ENCODE measurements at regions not wholly inside any gene's neighbourhood (a gene's known extent, or its start where the extent isn't known, plus 50 kb on each side); places are given as distances from the start of the nearest gene placed in this dataset.
"Not testable (repeated sequence)": the region's sequence is repeated elsewhere in the genome, so short reads cannot be mapped to it uniquely, and the experiment has no call there.

DNA sequence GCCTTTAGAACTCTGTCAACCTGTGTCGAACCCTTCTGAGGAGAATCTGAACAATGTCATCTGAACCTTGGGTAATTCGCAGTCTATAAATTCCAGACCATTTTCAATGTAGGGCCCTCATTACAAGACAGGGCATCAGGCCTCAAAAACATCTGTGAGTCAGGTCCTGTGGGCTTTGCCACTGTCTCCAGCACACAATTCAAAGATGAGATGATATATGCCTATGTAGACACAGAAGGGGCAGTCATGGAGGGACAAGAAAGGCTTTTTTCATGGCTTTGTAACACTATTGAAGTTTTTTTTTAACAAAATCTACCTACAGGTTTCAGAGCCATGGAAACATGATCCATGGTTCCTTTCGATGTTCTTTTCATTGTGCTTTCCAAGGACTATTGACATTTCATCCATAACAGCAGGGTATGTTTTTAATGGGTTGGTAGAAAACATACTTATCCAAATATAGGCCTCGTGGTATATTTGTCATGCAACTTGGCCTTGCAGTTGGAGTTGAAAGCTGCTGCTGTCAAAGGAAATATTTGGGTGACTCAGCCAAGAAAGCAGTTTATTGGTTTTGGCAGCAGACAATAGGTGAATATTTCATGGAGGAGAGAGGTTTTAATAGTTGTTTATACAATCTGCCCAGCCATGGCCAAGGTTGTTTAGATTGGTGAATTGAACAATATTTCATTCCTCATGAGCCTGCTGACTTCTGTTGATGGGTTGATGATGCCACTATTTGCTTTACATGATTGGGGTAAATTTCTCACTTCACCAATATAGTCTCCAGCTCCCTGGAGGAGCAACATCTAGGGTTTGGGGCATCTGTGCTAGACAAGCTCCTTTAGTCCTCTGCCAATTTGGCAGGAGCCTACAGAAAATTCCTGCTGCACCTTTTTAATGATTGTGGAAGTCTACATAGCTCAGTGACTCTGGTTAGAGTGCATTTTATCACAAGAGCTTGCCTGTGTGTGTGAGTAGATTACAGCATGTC lies 158.4 kb upstream of the TMEM72 start:
- DNase-seq: no peak

DNA sequence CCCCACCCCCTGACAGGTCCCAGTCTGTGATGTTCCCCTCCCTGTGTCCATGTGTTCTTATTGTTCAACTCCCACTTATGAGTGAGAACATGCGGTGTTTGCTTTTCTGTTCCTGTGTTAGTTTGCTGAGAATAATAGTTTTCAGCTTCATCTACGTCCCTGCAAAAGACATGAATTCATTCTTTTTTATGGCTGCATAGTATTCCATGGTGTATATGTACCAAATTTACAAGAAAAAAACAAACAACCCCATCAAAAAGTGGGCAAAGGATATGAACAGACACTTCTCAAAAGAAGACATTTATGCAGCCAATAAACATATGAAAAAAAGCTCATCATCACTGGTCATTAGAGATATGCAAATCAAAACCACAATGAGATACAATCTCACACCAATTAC lies 156.8 kb upstream of the TMEM72 start:
- DNase-seq: not testable (repeated sequence)

DNA sequence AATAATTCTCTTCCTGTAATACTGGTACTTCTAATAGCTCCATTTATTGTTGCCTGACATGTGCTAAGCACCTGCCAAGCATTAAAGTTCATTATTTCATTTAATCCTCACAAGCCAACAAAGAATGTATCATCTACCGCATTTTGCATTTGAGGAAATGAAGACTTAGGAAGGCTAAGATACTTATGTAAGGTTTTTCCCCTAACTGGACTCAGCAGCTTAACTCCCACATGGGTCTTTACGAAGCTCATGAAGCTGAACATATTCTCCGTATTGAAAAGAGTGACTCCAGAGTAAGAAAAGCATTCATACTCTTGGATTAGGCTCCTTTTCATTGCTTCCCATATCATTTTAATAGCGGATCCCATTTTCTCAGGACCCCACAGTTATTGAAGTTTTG lies 155.7 kb upstream of the TMEM72 start:
- no peak for DNase-seq

DNA sequence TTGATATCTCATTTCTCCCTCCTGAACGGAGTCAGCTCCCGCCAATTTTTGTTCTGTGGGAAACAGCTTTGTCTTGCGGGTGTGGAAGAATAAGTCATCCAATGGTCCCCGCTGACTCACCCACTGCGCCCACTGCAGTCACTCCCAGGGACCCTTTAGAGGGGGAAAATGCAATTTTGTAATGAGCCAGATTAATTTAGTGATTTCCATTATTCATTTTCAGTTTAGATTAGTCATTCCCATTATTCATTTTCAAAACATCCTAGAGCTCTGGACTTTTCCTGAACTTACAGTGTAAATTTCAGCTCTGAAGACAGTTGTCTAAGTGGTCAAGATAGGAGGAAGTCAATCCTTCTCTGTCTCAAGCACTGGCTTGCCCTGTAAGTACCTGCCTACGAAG lies 154.9 kb upstream of the TMEM72 start:
- no peak for DNase-seq

- no peak for DNase-seq
These were observed 153.5 kb upstream of the TMEM72 start for GRCh38 chr10:44757551-44758205.

GRCh38 chr10:44759122-44759521 lies 152.0 kb upstream of the TMEM72 start:
- DNase-seq: no peak

- no peak for DNase-seq
These were observed 150.6 kb upstream of the TMEM72 start for GRCh38 chr10:44760513-44760912.

GRCh38 chr10:44761076-44761475 lies 150.1 kb upstream of the TMEM72 start:
- no peak for DNase-seq

- DNase-seq: no peak
These were observed 147.8 kb upstream of the TMEM72 start for GRCh38 chr10:44763331-44763730.

DNA sequence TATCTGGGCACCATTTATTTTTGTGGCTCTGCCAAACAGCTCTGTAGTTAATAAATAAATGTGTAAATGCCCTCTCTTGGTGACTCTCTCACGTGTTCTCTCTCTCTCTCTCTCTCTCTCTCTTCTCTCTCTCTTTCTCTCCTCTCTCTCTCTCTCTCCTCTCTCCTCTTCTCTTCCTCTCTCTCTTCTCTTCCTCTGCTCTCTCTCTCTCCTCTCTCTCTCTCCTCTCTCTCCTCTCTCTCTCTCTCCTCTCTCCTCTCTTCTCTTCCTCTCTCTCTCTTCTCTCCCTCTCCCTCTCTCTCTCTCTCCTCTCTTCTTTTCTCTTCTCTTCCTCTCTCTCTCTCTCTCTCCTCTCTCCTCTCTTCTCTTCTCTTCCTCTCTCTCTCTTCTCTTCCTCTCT lies 145.8 kb upstream of the TMEM72 start:
- DNase-seq: no peak

GRCh38 chr10:44766631-44767030 lies 144.5 kb upstream of the TMEM72 start:
- DNase-seq: no peak

GRCh38 chr10:44769450-44769849 lies 141.7 kb upstream of the TMEM72 start:
- DNase-seq: no peak

- no peak for DNase-seq
These were observed 139.7 kb upstream of the TMEM72 start for GRCh38 chr10:44771233-44771995.

GRCh38 chr10:44773565-44773964 lies 137.6 kb upstream of the TMEM72 start:
- DNase-seq: no peak

DNA sequence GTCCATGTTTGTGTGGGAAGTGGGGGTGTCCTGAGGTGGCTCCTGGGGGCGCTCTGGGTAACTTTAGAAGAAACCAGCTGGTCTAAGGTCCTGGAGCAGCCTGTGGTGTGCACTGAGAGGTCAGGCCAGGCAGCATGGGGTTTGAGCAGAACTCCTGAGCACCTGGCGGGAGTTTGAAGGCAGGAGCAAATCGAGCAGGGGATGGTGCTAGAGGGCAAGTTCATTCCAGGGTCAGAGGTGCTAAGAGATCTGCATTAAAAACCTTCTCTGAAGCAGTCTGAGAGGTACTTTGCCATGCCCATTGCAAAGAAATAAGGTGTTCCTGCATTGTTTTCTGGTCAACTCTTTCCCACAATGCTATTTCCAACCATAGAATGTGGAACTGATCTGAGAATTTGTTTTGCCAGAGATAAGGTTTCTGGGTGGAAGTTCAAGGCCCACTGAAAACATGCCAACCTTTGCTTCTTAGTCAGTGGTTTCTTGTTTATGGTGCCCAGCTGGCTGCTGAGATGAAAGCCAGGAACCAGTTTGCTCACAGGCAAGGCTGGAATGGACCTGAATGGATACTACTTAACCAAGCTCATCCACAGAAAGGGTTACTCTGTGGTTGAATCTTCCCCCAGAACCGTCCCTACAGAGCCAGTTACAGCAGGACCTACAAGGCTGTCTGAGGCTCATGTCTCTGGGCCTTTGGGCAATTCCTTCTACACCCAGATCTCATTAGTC lies 136.3 kb upstream of the TMEM72 start:
- DNase-seq: no peak

GRCh38 chr10:44775402-44775741 lies 135.8 kb upstream of the TMEM72 start:
- DNase-seq: no peak

DNA sequence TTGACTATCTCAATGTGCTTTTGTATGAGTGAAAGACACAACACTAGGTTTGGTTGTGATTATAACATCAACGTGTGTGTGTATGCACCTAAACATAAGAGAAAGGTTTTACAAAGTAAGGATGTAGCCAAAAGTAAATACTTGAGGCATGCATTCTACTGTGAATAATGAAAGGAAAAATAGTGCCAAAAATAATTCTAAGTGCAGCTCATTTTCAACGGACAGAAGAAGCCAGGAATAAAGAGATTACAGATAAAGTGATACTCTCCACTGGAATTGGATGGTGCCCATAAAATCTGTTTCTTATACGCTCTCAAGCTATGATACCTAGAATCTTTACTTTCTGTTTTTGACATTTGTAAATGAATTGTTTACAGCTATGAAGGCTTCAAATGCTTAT lies 135.0 kb upstream of the TMEM72 start:
- DNase-seq: no peak

- DNase-seq: no peak
These were observed 131.6 kb upstream of the TMEM72 start for GRCh38 chr10:44779511-44779910.

DNA sequence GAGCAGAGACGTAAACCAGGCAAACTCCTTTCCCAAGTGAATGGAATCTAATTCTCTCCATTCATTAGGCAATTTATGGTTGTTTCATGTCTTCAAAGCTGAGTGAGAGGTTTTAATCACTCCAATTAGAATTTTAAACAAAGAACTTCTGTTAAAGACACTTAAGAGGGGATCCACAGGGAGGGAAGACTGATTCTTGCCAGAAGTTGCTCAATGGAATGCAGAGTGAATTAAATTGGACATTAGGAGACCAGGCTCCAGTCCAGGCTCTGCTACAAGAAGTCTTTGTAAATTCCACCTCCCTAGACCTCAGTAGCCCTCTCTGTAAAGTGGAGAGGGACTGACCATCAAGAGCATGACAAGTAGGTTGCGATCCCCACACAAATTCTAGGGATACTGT lies 130.7 kb upstream of the TMEM72 start:
- no peak for DNase-seq

- DNase-seq: no peak
These were observed 130.0 kb upstream of the TMEM72 start for GRCh38 chr10:44781131-44781530.

DNA sequence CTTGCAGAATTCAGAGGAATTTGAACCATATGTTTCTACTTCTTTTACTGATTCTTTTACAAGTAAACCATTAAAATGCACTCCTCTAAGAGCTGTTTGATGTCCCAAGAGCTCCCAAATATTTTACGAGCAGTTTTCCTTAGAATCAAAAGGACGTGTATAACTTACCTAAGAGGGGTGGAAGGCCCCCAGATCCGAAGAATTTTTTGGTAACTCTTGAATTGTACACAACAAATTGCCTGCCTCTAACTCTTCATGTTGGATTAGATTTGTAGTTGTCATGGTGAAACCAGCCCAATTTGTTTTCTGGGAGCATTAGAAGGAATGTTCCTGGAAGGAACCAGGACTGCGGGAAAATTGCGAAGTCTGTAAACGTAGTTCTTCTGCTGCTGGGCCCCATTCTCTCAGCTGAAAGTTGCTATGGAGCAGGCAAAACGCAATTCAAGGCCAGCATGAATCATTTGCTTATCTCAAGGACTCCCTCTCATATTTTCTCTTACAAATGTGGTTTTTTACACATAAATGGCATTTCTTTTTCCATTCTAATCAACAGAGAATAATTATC lies 124.8 kb upstream of the TMEM72 start:
- DNase-seq: no peak

DNA sequence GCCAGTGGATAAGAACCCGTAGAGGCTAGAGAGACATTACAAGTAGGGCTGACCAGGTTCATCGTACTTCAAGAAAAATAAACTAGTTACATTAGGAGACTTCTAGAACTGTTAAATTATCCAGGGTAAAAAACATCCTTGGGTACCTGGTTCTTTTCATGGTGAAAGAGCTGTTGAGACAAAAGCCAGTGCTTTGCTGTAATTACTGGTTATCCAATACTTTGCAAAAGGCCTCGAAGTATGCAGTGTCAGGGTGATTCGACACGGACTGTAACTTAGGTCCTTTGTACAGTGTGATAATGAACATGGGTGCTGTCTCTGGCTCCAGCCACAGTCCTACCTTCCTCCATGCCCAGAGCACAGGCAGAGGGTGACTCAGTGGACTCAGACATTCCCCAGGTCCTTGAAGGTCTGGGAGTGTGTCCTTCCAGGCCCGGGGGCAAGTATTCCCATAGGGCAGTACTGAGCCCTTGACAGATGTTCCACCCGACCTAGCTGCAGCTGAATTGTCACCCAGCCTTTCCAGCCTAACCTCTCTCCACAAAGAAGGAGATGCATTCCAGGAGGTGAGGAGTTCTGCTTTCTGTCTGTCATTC lies 123.6 kb upstream of the TMEM72 start:
- DNase-seq: no peak

All from SIG-M5 (cell line).